MCF 10A (cell line): ENCODE measurements at regions not wholly inside any gene's neighbourhood (a gene's known extent, or its start where the extent isn't known, plus 50 kb on each side); places are given as distances from the start of the nearest gene placed in this dataset.

Source experiments
- BruUV-seq: library from RNA; stranded (reverse); fragments of 400-500 nt; replicated peaks from 2 replicates; lab custom pipeline; 2021; lab: Mats Ljungman, UMichigan
- CTCF ChIA-PET: fragments of 300-600 bp; sonication (Branson Sonifier 250); formaldehyde crosslinking; extraction: SDS; loops from one replicate; lab custom pipeline; 2021; ENCODE audit warnings: antibody characterized with exemption, inconsistent platforms; lab: Yijun Ruan, JAX
- POLR2A ChIA-PET: fragments of 300-600, 350-650 bp; sonication (Branson Sonifier 250); formaldehyde crosslinking; extraction: SDS; loops from one replicate; lab custom pipeline; 2020; ENCODE audit warnings: antibody characterized with exemption, inconsistent platforms; lab: Yijun Ruan, JAX
- DNase-seq: peaks from one replicate; pipeline ENCODE4 v3.0.0-alpha.2; 2018; ENCODE audit not compliant: unreplicated experiment
- H3K27ac Mint-ChIP-seq: one replicate; pipeline ENCODE4 v1.8.0; 2022; ENCODE audit warnings: mild to moderate bottlenecking, low read depth, mixed read lengths; ENCODE audit not compliant: unreplicated experiment
- H3K27me3 Mint-ChIP-seq: one replicate; pipeline ENCODE4 v1.8.0; 2022; ENCODE audit warnings: mixed read lengths; ENCODE audit not compliant: insufficient read depth, unreplicated experiment
- H3K36me3 Mint-ChIP-seq: one replicate; pipeline ENCODE4 v1.8.0; 2022; ENCODE audit warnings: mild to moderate bottlenecking, moderate library complexity, mixed read lengths; ENCODE audit not compliant: insufficient read depth, unreplicated experiment
- H3K4me1 Mint-ChIP-seq: one replicate; pipeline ENCODE4 v1.8.0; 2022; ENCODE audit warnings: mixed read lengths; ENCODE audit not compliant: insufficient read depth, unreplicated experiment
- H3K4me3 Mint-ChIP-seq: one replicate; pipeline ENCODE4 v1.8.0; 2022; ENCODE audit warnings: mild to moderate bottlenecking, moderate library complexity, mixed read lengths; ENCODE audit not compliant: unreplicated experiment
- H3K9me3 Mint-ChIP-seq: one replicate; pipeline ENCODE4 v1.8.0; 2022; ENCODE audit warnings: mixed read lengths; ENCODE audit not compliant: unreplicated experiment
- intact Hi-C: fragments of 100-400 bp; cut with micrococcal nuclease; formaldehyde crosslinking; loops from 2 replicates; pipeline ENCODE4 v1.14.1; 2022
- TF ChIP-seq, protein P1 (sequence below): fragments of 200-600 bp; IDR thresholded peaks from one replicate; pipeline ENCODE4 v1.8.0; 2022; ENCODE audit warnings: antibody characterized with exemption, mild to moderate bottlenecking; ENCODE audit not compliant: unreplicated experiment

DNA sequence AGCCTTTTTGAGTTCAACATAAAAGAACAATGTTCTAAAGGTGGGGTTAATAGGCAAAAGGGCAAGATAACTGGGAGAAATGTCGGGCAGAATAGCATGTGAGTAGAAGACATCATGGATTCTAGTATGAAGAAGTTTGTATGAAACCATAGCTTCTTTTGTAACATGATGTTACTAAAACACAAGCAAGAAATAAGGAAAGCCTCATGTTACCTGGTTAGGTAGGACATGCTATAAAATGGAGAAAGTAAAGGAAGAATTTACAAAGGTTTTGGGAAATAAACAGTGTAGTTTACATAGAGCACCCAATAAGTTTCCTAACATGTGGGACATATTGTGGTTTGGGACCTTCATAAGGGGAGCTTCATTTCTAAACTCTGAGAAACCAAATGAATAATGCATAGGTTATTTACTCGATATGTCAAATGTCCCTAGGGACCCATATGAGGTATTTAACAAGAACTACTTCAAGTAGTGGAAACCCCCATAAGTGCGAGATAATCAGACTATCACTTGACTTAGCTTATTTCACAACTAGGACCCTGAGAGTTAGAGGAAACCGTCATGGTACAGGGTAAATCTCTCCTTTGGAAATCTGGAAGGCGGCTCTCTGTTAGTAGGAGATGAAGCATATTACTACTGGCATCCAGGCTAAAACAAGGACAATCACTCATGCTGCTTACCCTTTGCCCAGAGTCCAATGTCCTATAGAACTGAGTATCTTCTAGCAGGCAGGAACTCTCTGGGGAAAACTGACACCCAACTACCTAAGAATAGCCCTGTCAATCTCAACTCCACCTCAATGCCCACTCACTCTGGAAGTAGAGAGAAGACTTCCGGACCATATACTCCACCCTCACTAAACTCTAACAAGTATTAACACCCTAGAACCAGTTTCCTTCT is 57.5 kb downstream of the ILRUN start:
- no TSS peak for BruUV-seq
- no peak overlapping the region for H3K4me3 Mint-ChIP-seq
- H3K27ac Mint-ChIP-seq, result no peak overlapping the region
- CTCF ChIA-PET, result interaction anchor here (0.6 kb wide), 3 partner anchors 35 to 186 kb away, joined by 3 to 4 read pairs (median 3); no protein-coding TSS in a partner anchor
- peaks cover 22% of the 10 kb centered on the region for H3K36me3 Mint-ChIP-seq
- H3K4me1 Mint-ChIP-seq, result no peaks in the 10 kb centered on the region
- intact Hi-C loops, result no loop called here
- POLR2A ChIA-PET, result interaction anchor here (0.6 to 1.2 kb wide), 4 partner anchors 12 to 523 kb away, joined by 3 to 4 read pairs (median 3); partner anchors contain the start of gene BLTP3A
- H3K9me3 Mint-ChIP-seq, result no peaks in the 10 kb centered on the region
- TF ChIP-seq, protein P1, sequence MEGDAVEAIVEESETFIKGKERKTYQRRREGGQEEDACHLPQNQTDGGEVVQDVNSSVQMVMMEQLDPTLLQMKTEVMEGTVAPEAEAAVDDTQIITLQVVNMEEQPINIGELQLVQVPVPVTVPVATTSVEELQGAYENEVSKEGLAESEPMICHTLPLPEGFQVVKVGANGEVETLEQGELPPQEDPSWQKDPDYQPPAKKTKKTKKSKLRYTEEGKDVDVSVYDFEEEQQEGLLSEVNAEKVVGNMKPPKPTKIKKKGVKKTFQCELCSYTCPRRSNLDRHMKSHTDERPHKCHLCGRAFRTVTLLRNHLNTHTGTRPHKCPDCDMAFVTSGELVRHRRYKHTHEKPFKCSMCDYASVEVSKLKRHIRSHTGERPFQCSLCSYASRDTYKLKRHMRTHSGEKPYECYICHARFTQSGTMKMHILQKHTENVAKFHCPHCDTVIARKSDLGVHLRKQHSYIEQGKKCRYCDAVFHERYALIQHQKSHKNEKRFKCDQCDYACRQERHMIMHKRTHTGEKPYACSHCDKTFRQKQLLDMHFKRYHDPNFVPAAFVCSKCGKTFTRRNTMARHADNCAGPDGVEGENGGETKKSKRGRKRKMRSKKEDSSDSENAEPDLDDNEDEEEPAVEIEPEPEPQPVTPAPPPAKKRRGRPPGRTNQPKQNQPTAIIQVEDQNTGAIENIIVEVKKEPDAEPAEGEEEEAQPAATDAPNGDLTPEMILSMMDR, result no peak
- no peaks in the 10 kb centered on the region for H3K27me3 Mint-ChIP-seq
- DNase-seq, result no peak

DNA sequence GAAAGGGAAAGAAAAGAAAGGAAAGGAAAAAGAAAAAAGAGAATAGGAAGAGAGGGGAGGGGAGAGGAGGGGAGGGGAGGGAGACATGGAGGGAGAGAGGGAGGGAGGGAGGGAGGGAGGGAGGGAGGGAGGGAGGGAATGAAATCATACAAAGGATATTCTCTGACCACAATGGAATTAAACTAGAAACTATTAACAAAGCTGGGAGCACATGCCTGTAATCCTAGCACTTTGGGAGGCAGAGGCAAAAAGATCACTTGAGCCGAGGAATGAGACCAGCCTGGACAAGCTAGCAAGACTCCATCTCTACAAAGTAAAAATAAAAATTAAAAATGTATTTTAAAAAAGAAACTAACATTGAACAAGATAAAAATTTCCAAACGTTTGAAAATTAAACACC is 62.8 kb downstream of the ILRUN start:
- Mint-ChIP-seq H3K27ac (no peak overlapping the region), H3K4me3 (no peak overlapping the region), H3K36me3 (peaks cover 15% of the 10 kb centered on the region), H3K27me3 (no peaks in the 10 kb centered on the region), H3K9me3 (no peaks in the 10 kb centered on the region), H3K4me1 (peaks cover 5% of the 10 kb centered on the region)
- intact Hi-C loops, result no loop called here
- ChIA-PET POLR2A (interaction anchor here (1.0 to 1.2 kb wide), 2 partner anchors 24 to 62 kb away, joined by 3 read pairs; no protein-coding TSS in a partner anchor), CTCF (interaction anchor here (0.8 kb wide), 1 partner anchor 17 kb away, joined by 7 read pairs; no protein-coding TSS in a partner anchor)
- BruUV-seq, result no TSS peak
- TF ChIP-seq, protein P1, result no peak
- no peak for DNase-seq

DNA sequence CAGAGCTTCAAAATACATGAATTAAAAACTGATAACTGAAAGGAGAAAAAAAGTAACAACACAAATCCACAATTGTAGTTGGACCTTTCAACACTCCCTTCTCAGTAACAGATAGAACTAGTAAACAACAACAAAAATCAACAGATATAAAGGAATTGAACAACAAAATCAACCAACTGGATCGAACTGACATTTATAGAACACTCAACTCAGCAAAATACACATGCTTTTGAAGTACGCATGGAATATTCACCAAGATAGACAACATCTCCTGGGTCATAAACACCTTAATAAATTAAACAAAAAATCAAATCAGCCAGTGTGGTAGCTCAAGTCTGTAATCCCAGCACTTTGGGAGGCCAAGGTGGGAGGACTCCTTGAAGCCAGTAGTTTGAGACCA is 63.3 kb downstream of the ILRUN start:
- Mint-ChIP-seq H3K9me3 (no peaks in the 10 kb centered on the region), H3K27ac (no peak overlapping the region), H3K36me3 (peaks cover 15% of the 10 kb centered on the region), H3K27me3 (no peaks in the 10 kb centered on the region), H3K4me1 (peaks cover 5% of the 10 kb centered on the region), H3K4me3 (no peak overlapping the region)
- ChIA-PET CTCF (interaction anchor here (0.8 kb wide), 1 partner anchor 17 kb away, joined by 7 read pairs; no protein-coding TSS in a partner anchor), POLR2A (interaction anchor here (0.7 to 1.2 kb wide), 3 partner anchors 24 to 255 kb away, joined by 3 read pairs; partner anchors contain the start of genes BLTP3A and TAF11)
- intact Hi-C loops, result no loop called here
- no peak for DNase-seq
- TF ChIP-seq, protein P1, result no peak
- BruUV-seq, result no TSS peak

DNA sequence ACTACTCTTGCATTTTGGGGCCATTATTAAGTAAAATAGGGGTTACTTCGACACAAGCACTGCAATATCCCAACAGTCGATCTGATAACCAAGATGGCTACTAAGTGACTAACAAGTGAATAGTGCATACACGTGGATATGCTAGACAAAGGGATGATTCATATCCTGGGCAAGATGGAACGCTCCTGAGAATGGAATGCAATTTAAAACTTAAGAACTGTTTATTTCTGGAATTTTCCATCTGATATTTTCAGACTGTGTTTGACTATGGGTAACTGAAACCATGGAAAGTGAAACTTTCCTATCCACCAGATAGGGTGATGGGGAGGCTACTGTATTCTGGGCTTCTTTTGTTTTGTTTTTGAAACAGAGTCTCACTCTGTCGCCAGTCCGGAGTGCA is 66.5 kb downstream of the ILRUN start:
- H3K4me3 Mint-ChIP-seq, result no peak overlapping the region
- intact Hi-C loops, result no loop called here
- CTCF ChIA-PET, result interaction anchor here (0.6 to 1.4 kb wide), 2 partner anchors 126 to 170 kb away, joined by 3 read pairs; no protein-coding TSS in a partner anchor
- peak overlapping the region; percentile 65 for H3K27ac Mint-ChIP-seq
- POLR2A ChIA-PET, result interaction anchor here (0.6 to 1.7 kb wide), 3 partner anchors 24 to 127 kb away, joined by 3 to 4 read pairs (median 4); partner anchors contain the start of gene SNRPC
- TF ChIP-seq, protein P1, result no peak
- peak; percentile 78 for DNase-seq
- BruUV-seq, result no TSS peak
- no peaks in the 10 kb centered on the region for H3K27me3 Mint-ChIP-seq
- H3K36me3 Mint-ChIP-seq, result peaks cover 25% of the 10 kb centered on the region
- no peaks in the 10 kb centered on the region for H3K9me3 Mint-ChIP-seq
- peaks cover 5% of the 10 kb centered on the region for H3K4me1 Mint-ChIP-seq
